GM23338 (cell line): ENCODE measurements at regions not wholly inside any gene's neighbourhood (a gene's known extent, or its start where the extent isn't known, plus 50 kb on each side); places are given as distances from the start of the nearest gene placed in this dataset.

Experiments
- ATAC-seq: fragments of 200-7000 bp; cut with Tn5 transposase; 3 replicates; pipeline ENCODE4 v1.9.1; 2020
- DNase-seq: peaks from one replicate; pipeline ENCODE4 v3.0.0-alpha.2; 2015; ENCODE audit warnings: low spot score
- H2AFZ ChIP-seq: fragments of 200-600 bp; sonication (generic); 2 replicates; pipeline ENCODE4 v1.8.0; 2016; ENCODE audit warnings: antibody characterized with exemption, mild to moderate bottlenecking, moderate library complexity
- H3F3A ChIP-seq: fragments of 200-600 bp; sonication (generic); replicated peaks from 2 replicates; pipeline ENCODE4 v1.8.0; 2017; ENCODE audit warnings: antibody characterized with exemption, mixed run types, low read depth
- H3K27ac ChIP-seq: fragments of 200-600 bp; sonication (generic); 2 replicates; pipeline ENCODE4 v1.6.1; 2016; ENCODE audit warnings: low read depth
- H3K27me3 ChIP-seq: fragments of 200-600 bp; sonication (generic); 2 replicates; pipeline ENCODE4 v1.8.0; 2016; ENCODE audit warnings: mild to moderate bottlenecking, mixed run types, moderate library complexity; ENCODE audit not compliant: insufficient read depth
- H3K36me3 ChIP-seq: fragments of 200-600 bp; sonication (generic); 2 replicates; pipeline ENCODE4 v1.8.0; 2016; ENCODE audit warnings: mild to moderate bottlenecking; ENCODE audit not compliant: insufficient read depth
- H3K4me1 ChIP-seq: fragments of 200-600 bp; sonication (generic); 2 replicates; pipeline ENCODE4 v1.8.0; 2016; ENCODE audit warnings: mild to moderate bottlenecking, moderate library complexity; ENCODE audit not compliant: insufficient read depth
- H3K4me2 ChIP-seq: fragments of 200-600 bp; sonication (generic); 2 replicates; pipeline ENCODE4 v1.7.1; 2017; ENCODE audit warnings: mixed run types
- H3K4me3 ChIP-seq: fragments of 200-600 bp; sonication (generic); 2 replicates; pipeline ENCODE4 v1.6.1; 2016; ENCODE audit warnings: mixed run types
- H3K79me2 ChIP-seq: fragments of 200-600 bp; sonication (generic); replicated peaks from 2 replicates; pipeline ENCODE4 v1.8.0; 2017; ENCODE audit warnings: mild to moderate bottlenecking; ENCODE audit not compliant: insufficient read depth
- H3K9me2 ChIP-seq: fragments of 200-600 bp; sonication (generic); 2 replicates; pipeline ENCODE4 v1.8.0; 2017; ENCODE audit not compliant: insufficient read depth
- H4K20me1 ChIP-seq: fragments of 200-600 bp; sonication (generic); replicated peaks from 2 replicates; pipeline ENCODE4 v1.8.0; 2017; ENCODE audit warnings: mild to moderate bottlenecking; ENCODE audit not compliant: insufficient read depth
- H3K27ac Mint-ChIP-seq: 2 replicates; pipeline ENCODE4 v1.8.0; 2020; ENCODE audit warnings: inconsistent platforms, mild to moderate bottlenecking, moderate library complexity, mixed read lengths
- H3K27me3 Mint-ChIP-seq: 3 replicates; pipeline ENCODE4 v1.8.0; 2022; ENCODE audit warnings: low read depth, mild to moderate bottlenecking, moderate library complexity, mixed read lengths, inconsistent platforms; ENCODE audit not compliant: insufficient read depth, poor library complexity
- H3K36me3 Mint-ChIP-seq: 3 replicates; pipeline ENCODE4 v1.8.0; 2021; ENCODE audit warnings: low read depth, mild to moderate bottlenecking, inconsistent platforms, moderate library complexity, mixed read lengths
- H3K4me1 Mint-ChIP-seq: 3 replicates; pipeline ENCODE4 v1.8.0; 2020; ENCODE audit warnings: mild to moderate bottlenecking, inconsistent platforms, mixed read lengths
- H3K4me3 Mint-ChIP-seq: 3 replicates; pipeline ENCODE4 v1.8.0; 2021; ENCODE audit warnings: moderate library complexity, mild to moderate bottlenecking, inconsistent platforms, mixed read lengths
- H3K9me3 Mint-ChIP-seq: 3 replicates; pipeline ENCODE4 v1.8.0; 2020; ENCODE audit warnings: moderate library complexity, mild to moderate bottlenecking, inconsistent platforms, mixed read lengths
- CREB1 ChIP-seq: fragments of 250-450 bp; sonication (Bioruptor Pico); IDR thresholded peaks from 2 replicates; pipeline ENCODE4 v1.5.0; 2020; ENCODE audit warnings: low read depth, mild to moderate bottlenecking, moderate library complexity
- CTCF ChIP-seq, 2 experiments: fragments of 200-600 bp in 1 of 2; sonication (generic) in 1 of 2; conservative IDR thresholded peaks; 2 replicates each; pipeline versions ENCODE4 v1.5.1 to v1.6.1; 2016 to 2017; ENCODE audit warnings: antibody characterized with exemption in 2 of 2, low read depth in 2 of 2, mild to moderate bottlenecking in 2 of 2, moderate library complexity in 1 of 2
- ETS1 ChIP-seq: IDR thresholded peaks from 2 replicates; pipeline ENCODE4 v1.6.1; 2016; ENCODE audit warnings: antibody characterized with exemption
- EZH2 ChIP-seq: fragments of 200-600 bp; sonication (generic); IDR thresholded peaks from one replicate; pipeline ENCODE4 v1.8.0; 2017; ENCODE audit warnings: antibody characterized with exemption, mild to moderate bottlenecking, low read depth; ENCODE audit not compliant: unreplicated experiment
- EZH2phosphoT487 ChIP-seq: fragments of 200-600 bp; sonication (generic); IDR thresholded peaks from one replicate; pipeline ENCODE4 v1.8.1; 2018; ENCODE audit warnings: antibody characterized with exemption; ENCODE audit not compliant: unreplicated experiment
- NANOG ChIP-seq: IDR thresholded peaks from 2 replicates; pipeline ENCODE4 v1.6.1; 2016; ENCODE audit warnings: antibody characterized with exemption, borderline replicate concordance
- POLR2AphosphoS5 ChIP-seq: IDR thresholded peaks from 2 replicates; pipeline ENCODE4 v1.6.1; 2016; ENCODE audit warnings: antibody characterized with exemption, low read depth
- REST ChIP-seq: IDR thresholded peaks from one replicate; pipeline ENCODE4 v1.6.1; 2018; ENCODE audit warnings: antibody characterized with exemption; ENCODE audit not compliant: unreplicated experiment
- ZNF114 ChIP-seq: fragments of 250-450 bp; sonication (Bioruptor Pico); IDR thresholded peaks from 2 replicates; pipeline ENCODE4 v1.5.0; 2020; ENCODE audit warnings: mild to moderate bottlenecking, moderate library complexity
- ZNF331 ChIP-seq: fragments of 250-450 bp; sonication (Bioruptor Pico); IDR thresholded peaks from 2 replicates; pipeline ENCODE4 v1.5.0; 2020; ENCODE audit warnings: low read depth, mild to moderate bottlenecking, moderate library complexity
- ZNF462 ChIP-seq: fragments of 250-450 bp; sonication (Bioruptor Pico); IDR thresholded peaks from 2 replicates; pipeline ENCODE4 v1.5.0; 2020; ENCODE audit warnings: mild to moderate bottlenecking, moderate library complexity

GRCh38 chr2:12369566-12369965, 347.2 kb upstream of the TRIB2 start (continued):
- TF ChIP-seq ZNF331 (CRISPR knock-in tag) (no peak), REST (no peak), CTCF (conservative IDR thresholded peaks at IDR 0.05; ENCODE audit: low read depth in 2 of 2) (no peak), EZH2phosphoT487 (no peak), NANOG (no peak), ETS1 (no peak)

GRCh38 chr2:12376025-12376424, 340.7 kb upstream of the TRIB2 start:
- H3K36me3 Mint-ChIP-seq = no peaks in the 10 kb centered on the region
- H3K27me3 Mint-ChIP-seq = peaks cover 1% of the 10 kb centered on the region
- no peak overlapping the region for H3K4me3 Mint-ChIP-seq
- H3K4me1 Mint-ChIP-seq = peaks cover 10% of the 10 kb centered on the region; the same call in 2 of the 3 replicates
- H3K4me3 ChIP-seq = no peak overlapping the region
- H3K4me2 ChIP-seq = no peak overlapping the region
- no peaks in the 10 kb centered on the region for H3K36me3 ChIP-seq
- H3K27ac Mint-ChIP-seq = no peak overlapping the region
- no peaks in the 10 kb centered on the region; the same call in 1 of the 2 replicates for H3K4me1 ChIP-seq
- H3K27me3 ChIP-seq = no peaks in the 10 kb centered on the region
- ATAC-seq (no peak), DNase-seq (no peak)
- no peak overlapping the region for H2AFZ ChIP-seq
- H3F3A ChIP-seq = no peaks in the 10 kb centered on the region
- H3K27ac ChIP-seq = no peak overlapping the region
- no peaks in the 10 kb centered on the region; the same call in 1 of the 2 replicates for H4K20me1 ChIP-seq
- H3K9me2 ChIP-seq = 0 out of 2 replicates have a peak, but pooled peaks cover 6% of the 10 kb centered on the region
- no peaks in the 10 kb centered on the region for H3K9me3 Mint-ChIP-seq
- no peaks in the 10 kb centered on the region for H3K79me2 ChIP-seq
- TF ChIP-seq ZNF462 (CRISPR knock-in tag) (no peak), ETS1 (no peak), ZNF114 (CRISPR knock-in tag) (no peak), CREB1 (CRISPR knock-in tag) (no peak), ZNF331 (CRISPR knock-in tag) (no peak), EZH2 (no peak), POLR2AphosphoS5 (no peak), NANOG (no peak), EZH2phosphoT487 (no peak)
